OCI-LY7 (cell line): ENCODE measurements at regions not wholly inside any gene's neighbourhood (a gene's known extent, or its start where the extent isn't known, plus 50 kb on each side); places are given as distances from the start of the nearest gene placed in this dataset.

Experiments
- BruUV-seq: library from RNA; stranded (reverse); fragments of 400-500 nt; replicated peaks from 2 replicates; lab custom pipeline; 2021; lab: Mats Ljungman, UMichigan
- CTCF ChIA-PET: fragments of 300-600 bp; sonication (Branson Sonifier 250); formaldehyde crosslinking; loops from one replicate; lab custom pipeline; 2022; ENCODE audit warnings: antibody characterized with exemption; ENCODE audit not compliant: unreplicated experiment; lab: Charles Lee
- POLR2A ChIA-PET: fragments of 300-600 bp; sonication (Branson Sonifier 250); formaldehyde crosslinking; loops from one replicate; lab custom pipeline; 2022; ENCODE audit warnings: antibody characterized with exemption; lab: Charles Lee
- DNase-seq: peaks from one replicate; pipeline ENCODE4 v3.0.0-alpha.2; 2015; ENCODE audit warnings: low spot score
- H2AFZ ChIP-seq: fragments of 200-600 bp; sonication (generic), shearing (Covaris generic); 2 replicates; pipeline ENCODE4 v1.6.1; 2014; ENCODE audit warnings: mild to moderate bottlenecking, antibody characterized with exemption, low read length, moderate library complexity
- H3K27ac ChIP-seq: fragments of 200-600 bp; sonication (generic); 2 replicates; pipeline ENCODE4 v1.5.1; 2014; ENCODE audit warnings: mixed run types, low read depth, mild to moderate bottlenecking, moderate library complexity, low read length, inconsistent platforms; ENCODE audit not compliant: poor library complexity, severe bottlenecking
- H3K36me3 ChIP-seq: fragments of 200-600 bp; sonication (generic); 2 replicates; pipeline ENCODE4 v1.6.1; 2014; ENCODE audit warnings: mild to moderate bottlenecking, antibody characterized with exemption, low read length, moderate library complexity, mixed read lengths; ENCODE audit not compliant: insufficient read depth
- H3K4me1 ChIP-seq: fragments of 200-600 bp; sonication (generic); 2 replicates; pipeline ENCODE4 v1.5.1; 2014; ENCODE audit warnings: mild to moderate bottlenecking, low read length; ENCODE audit not compliant: insufficient read depth, poor library complexity, severe bottlenecking
- H3K4me2 ChIP-seq: fragments of 200-600 bp; sonication (generic); 2 replicates; pipeline ENCODE4 v1.6.1; 2014; ENCODE audit warnings: mild to moderate bottlenecking, low read length
- H3K4me3 ChIP-seq: fragments of 200-600 bp; sonication (generic); 2 replicates; pipeline ENCODE4 v1.5.1; 2014; ENCODE audit warnings: mild to moderate bottlenecking, low read depth, low read length; ENCODE audit not compliant: poor library complexity, severe bottlenecking
- H3K79me2 ChIP-seq: fragments of 200-600 bp; sonication (generic); 2 replicates; pipeline ENCODE4 v1.6.1; 2016; ENCODE audit warnings: low read depth, mild to moderate bottlenecking, low read length, moderate library complexity, mixed read lengths; ENCODE audit not compliant: insufficient read depth
- H3K9me2 ChIP-seq: fragments of 200-600 bp; sonication (generic); 2 replicates; pipeline ENCODE4 v1.6.1; 2016; ENCODE audit warnings: mild to moderate bottlenecking, low read length, mixed read lengths; ENCODE audit not compliant: insufficient read depth
- H3K9me3 ChIP-seq: fragments of 200-600 bp; sonication (generic); 2 replicates; pipeline ENCODE4 v1.6.1; 2014; ENCODE audit warnings: mild to moderate bottlenecking, mixed run types, low read length, mixed read lengths
- H4K20me1 ChIP-seq: fragments of 200-600 bp; sonication (generic); 2 replicates; pipeline ENCODE4 v1.6.1; 2014; ENCODE audit warnings: mild to moderate bottlenecking, antibody characterized with exemption, low read length, moderate library complexity, mixed read lengths; ENCODE audit not compliant: insufficient read depth
- CTCF ChIP-seq: fragments of 200-600 bp; sonication (generic); conservative IDR thresholded peaks from 2 replicates; pipeline ENCODE4 v1.5.1; 2014; ENCODE audit warnings: mild to moderate bottlenecking, antibody characterized with exemption, low read length, moderate library complexity, mixed read lengths
- EZH2phosphoT487 ChIP-seq: fragments of 200-600 bp; sonication (generic); IDR thresholded peaks from 2 replicates; pipeline ENCODE4 v1.6.1; 2018; ENCODE audit warnings: low read depth, borderline replicate concordance, mild to moderate bottlenecking, mixed run types, antibody characterized with exemption, low read length, moderate library complexity, mixed read lengths
- intact Hi-C: fragments of 100-400 bp; cut with micrococcal nuclease; formaldehyde crosslinking; loops from one replicate; pipeline ENCODE4 v1.10.0; 2022; ENCODE audit not compliant: unreplicated experiment

- intact Hi-C loops, result no loop called here
- BruUV-seq, result no TSS peak
- CTCF ChIA-PET, result no interaction called here
These were observed 209.2 kb upstream of the CD180 start for GRCh38 chr5:67405755-67406154.

GRCh38 chr5:67405101-67405364 is 208.4 kb upstream of the CD180 start:
- ChIA-PET POLR2A (no interaction called here), CTCF (no interaction called here)
- Histone ChIP-seq H3K4me3 (no peak overlapping the region), H3K79me2 (no peaks in the 10 kb centered on the region), H4K20me1 (no peaks in the 10 kb centered on the region), H3K4me1 (no peaks in the 10 kb centered on the region), H3K27ac (no peak overlapping the region), H3K9me3 (no peaks in the 10 kb centered on the region), H3K4me2 (no peak overlapping the region), H3K36me3 (no peaks in the 10 kb centered on the region), H2AFZ (no peak overlapping the region), H3K9me2 (no peaks in the 10 kb centered on the region; the same call in 1 of the 2 replicates)
- BruUV-seq, result no TSS peak
- intact Hi-C loops, result no loop called here
- no peak for DNase-seq
- no peak for TF ChIP-seq CTCF
- no peak for TF ChIP-seq EZH2phosphoT487

More at GRCh38 chr5:67405755-67406154, 209.2 kb upstream of the CD180 start:
- DNase-seq, result no peak
- Histone ChIP-seq H2AFZ (no peak overlapping the region), H3K36me3 (no peaks in the 10 kb centered on the region), H3K4me1 (no peaks in the 10 kb centered on the region), H3K9me3 (no peaks in the 10 kb centered on the region), H4K20me1 (no peaks in the 10 kb centered on the region), H3K4me2 (no peak overlapping the region), H3K27ac (no peak overlapping the region), H3K79me2 (no peaks in the 10 kb centered on the region), H3K9me2 (no peaks in the 10 kb centered on the region; the same call in 1 of the 2 replicates), H3K4me3 (no peak overlapping the region)
- POLR2A ChIA-PET, result interaction anchor here (0.6 kb wide), 1 partner anchor 65 kb away, joined by 3 read pairs; no protein-coding TSS in a partner anchor
- TF ChIP-seq EZH2phosphoT487 (no peak), CTCF (no peak)

- Histone ChIP-seq H3K27ac (no peak overlapping the region), H3K36me3 (no peaks in the 10 kb centered on the region), H4K20me1 (no peaks in the 10 kb centered on the region), H3K9me2 (no peaks in the 10 kb centered on the region; the same call in 1 of the 2 replicates), H3K4me2 (no peak overlapping the region), H3K79me2 (no peaks in the 10 kb centered on the region), H3K9me3 (no peaks in the 10 kb centered on the region), H3K4me1 (no peaks in the 10 kb centered on the region), H3K4me3 (no peak overlapping the region), H2AFZ (no peak overlapping the region)
- no peak for DNase-seq
- ChIA-PET CTCF (no interaction called here), POLR2A (no interaction called here)
- intact Hi-C loops, result no loop called here
- no TSS peak for BruUV-seq
- TF ChIP-seq CTCF (no peak), EZH2phosphoT487 (no peak)
These were observed 207.9 kb upstream of the CD180 start for GRCh38 chr5:67404256-67405100.
